Effector memory CD4-positive, alpha-beta T cell (primary cell): ENCODE measurements at regions not wholly inside any gene's neighbourhood (a gene's known extent, or its start where the extent isn't known, plus 50 kb on each side); places are given as distances from the start of the nearest gene placed in this dataset.

Experiments
- DNase-seq, 3 donors: peaks; one replicate each; pipeline ENCODE4 v3.0.0-alpha.2; 2020
- H3K27ac ChIP-seq: 2 replicates; pipeline ENCODE4 v1.7.0; 2013; ENCODE audit warnings: mild to moderate bottlenecking, low read length, moderate library complexity; ENCODE audit not compliant: insufficient read depth, poor library complexity, severe bottlenecking
- H3K27me3 ChIP-seq: replicated peaks from 2 replicates; pipeline ENCODE4 v1.7.0; 2013; ENCODE audit warnings: mild to moderate bottlenecking, low read length; ENCODE audit not compliant: insufficient read depth, control insufficient read depth, poor library complexity, severe bottlenecking
- H3K36me3 ChIP-seq: 2 replicates; pipeline ENCODE4 v1.7.0; 2013; ENCODE audit warnings: mild to moderate bottlenecking, low read length, moderate library complexity; ENCODE audit not compliant: control insufficient read depth, insufficient read depth
- H3K4me1 ChIP-seq: 2 replicates; pipeline ENCODE4 v1.7.0; 2013; ENCODE audit warnings: low read length, mild to moderate bottlenecking; ENCODE audit not compliant: control insufficient read depth, insufficient read depth, poor library complexity, severe bottlenecking
- H3K4me3 ChIP-seq: 2 replicates; pipeline ENCODE4 v1.7.0; 2013; ENCODE audit warnings: low read length, low read depth, mild to moderate bottlenecking; ENCODE audit not compliant: insufficient read depth, poor library complexity, severe bottlenecking
- H3K9me3 ChIP-seq: 2 replicates; pipeline ENCODE4 v1.7.0; 2013; ENCODE audit warnings: mild to moderate bottlenecking, low read length, moderate library complexity; ENCODE audit not compliant: control insufficient read depth

- Histone ChIP-seq H3K36me3 (no peaks in the 10 kb centered on the region), H3K27me3 (no peaks in the 10 kb centered on the region), H3K4me3 (no peak overlapping the region), H3K4me1 (no peaks in the 10 kb centered on the region), H3K27ac (no peak overlapping the region), H3K9me3 (no peaks in the 10 kb centered on the region)
- no peak for DNase-seq
Observed at GRCh38 chr12:61991661-61992060, 268.5 kb upstream of the USP15 start.

- Histone ChIP-seq H3K4me1 (no peaks in the 10 kb centered on the region), H3K27ac (no peak overlapping the region), H3K27me3 (no peaks in the 10 kb centered on the region), H3K4me3 (no peak overlapping the region), H3K36me3 (no peaks in the 10 kb centered on the region), H3K9me3 (no peaks in the 10 kb centered on the region)
- DNase-seq = no peak
Observed at GRCh38 chr12:61993734-61994345, 266.4 kb upstream of the USP15 start.

GRCh38 chr12:61996717-61997116 lies 263.5 kb upstream of the USP15 start:
- Histone ChIP-seq H3K9me3 (no peaks in the 10 kb centered on the region), H3K4me3 (no peak overlapping the region), H3K4me1 (no peaks in the 10 kb centered on the region), H3K36me3 (no peaks in the 10 kb centered on the region), H3K27me3 (no peaks in the 10 kb centered on the region), H3K27ac (no peak overlapping the region)
- no peak for DNase-seq

- H3K9me3 ChIP-seq = no peaks in the 10 kb centered on the region
- no peak overlapping the region for H3K4me3 ChIP-seq
- no peaks in the 10 kb centered on the region for H3K36me3 ChIP-seq
- DNase-seq = no peak
- no peaks in the 10 kb centered on the region for H3K27me3 ChIP-seq
- H3K27ac ChIP-seq = no peak overlapping the region
- H3K4me1 ChIP-seq = no peaks in the 10 kb centered on the region
Observed at GRCh38 chr12:61998791-61999190, 261.4 kb upstream of the USP15 start.

GRCh38 chr12:61999311-61999710 lies 260.9 kb upstream of the USP15 start:
- DNase-seq = no peak
- H3K36me3 ChIP-seq = no peaks in the 10 kb centered on the region
- H3K4me1 ChIP-seq = no peaks in the 10 kb centered on the region
- no peak overlapping the region for H3K4me3 ChIP-seq
- H3K9me3 ChIP-seq = no peaks in the 10 kb centered on the region
- no peaks in the 10 kb centered on the region for H3K27me3 ChIP-seq
- H3K27ac ChIP-seq = no peak overlapping the region

GRCh38 chr12:62001424-62001823 lies 258.8 kb upstream of the USP15 start:
- H3K36me3 ChIP-seq = no peaks in the 10 kb centered on the region
- no peak overlapping the region for H3K27ac ChIP-seq
- no peak overlapping the region for H3K4me3 ChIP-seq
- H3K27me3 ChIP-seq = no peaks in the 10 kb centered on the region
- H3K4me1 ChIP-seq = no peaks in the 10 kb centered on the region
- no peaks in the 10 kb centered on the region for H3K9me3 ChIP-seq
- no peak for DNase-seq

GRCh38 chr12:62003226-62003625 lies 257.0 kb upstream of the USP15 start:
- H3K4me3 ChIP-seq = no peak overlapping the region
- no peaks in the 10 kb centered on the region for H3K36me3 ChIP-seq
- H3K27me3 ChIP-seq = no peaks in the 10 kb centered on the region

GRCh38 chr12:62003701-62004100 lies 256.5 kb upstream of the USP15 start:
- DNase-seq = no peak
- Histone ChIP-seq H3K27ac (no peak overlapping the region), H3K36me3 (no peaks in the 10 kb centered on the region), H3K9me3 (no peaks in the 10 kb centered on the region), H3K27me3 (no peaks in the 10 kb centered on the region), H3K4me1 (no peaks in the 10 kb centered on the region), H3K4me3 (no peak overlapping the region)

More at GRCh38 chr12:62003226-62003625, 257.0 kb upstream of the USP15 start:
- DNase-seq = no peak
- Histone ChIP-seq H3K9me3 (no peaks in the 10 kb centered on the region), H3K4me1 (no peaks in the 10 kb centered on the region), H3K27ac (no peak overlapping the region)

GRCh38 chr12:62005615-62006014 lies 254.6 kb upstream of the USP15 start:
- Histone ChIP-seq H3K27ac (no peak overlapping the region), H3K36me3 (no peaks in the 10 kb centered on the region), H3K4me1 (no peaks in the 10 kb centered on the region), H3K27me3 (no peaks in the 10 kb centered on the region), H3K4me3 (no peak overlapping the region), H3K9me3 (no peaks in the 10 kb centered on the region)
- no peak for DNase-seq

- no peak overlapping the region for H3K27ac ChIP-seq
- H3K4me1 ChIP-seq = no peaks in the 10 kb centered on the region
- H3K27me3 ChIP-seq = no peaks in the 10 kb centered on the region
- no peak for DNase-seq
- no peaks in the 10 kb centered on the region for H3K9me3 ChIP-seq
- H3K4me3 ChIP-seq = no peak overlapping the region
- H3K36me3 ChIP-seq = no peaks in the 10 kb centered on the region
Observed at GRCh38 chr12:62006076-62006732, 254.0 kb upstream of the USP15 start.
